Upper lobe of left lung (tissue), 6 donors: ENCODE measurements at regions not wholly inside any gene's neighbourhood (a gene's known extent, or its start where the extent isn't known, plus 50 kb on each side); places are given as distances from the start of the nearest gene placed in this dataset.

Source experiments
- ATAC-seq, 2 donors: fragments of 200-7000 bp; cut with Tn5 transposase; one replicate each; pipeline ENCODE4 v1.9.1; 2022; ENCODE audit warnings: mild to moderate bottlenecking in 2 of 2, moderate library complexity in 2 of 2; ENCODE audit not compliant: low FRiP score in 2 of 2
- DNase-seq, 2 donors: peaks; one replicate each; pipeline ENCODE4 v3.0.0-alpha.2; 2019 to 2020
- H3K27ac ChIP-seq, 4 donors: fragments of 200-600 bp; sonication (generic); one replicate each; pipeline ENCODE4 v1.5.1; 2016 to 2019
- H3K27me3 ChIP-seq, 4 donors: fragments of 200-600 bp; sonication (generic); one replicate each; pipeline ENCODE4 v1.5.1; 2017 to 2019
- H3K36me3 ChIP-seq, 4 donors: fragments of 200-600 bp; sonication (generic); one replicate each; pipeline ENCODE4 v1.5.1; 2016 to 2019
- H3K4me1 ChIP-seq, 4 donors: fragments of 200-600 bp; sonication (generic); one replicate each; pipeline ENCODE4 v1.5.1; 2018 to 2019
- H3K4me3 ChIP-seq, 4 donors: fragments of 200-600 bp; sonication (generic); one replicate each; pipeline ENCODE4 v1.5.1; 2017 to 2019; ENCODE audit warnings: mild to moderate bottlenecking in 2 of 4, moderate library complexity in 1 of 4
- H3K9me3 ChIP-seq, 4 donors: fragments of 200-600 bp; sonication (generic); one replicate each; pipeline ENCODE4 v1.5.1; 2018 to 2019
- EP300 ChIP-seq, 4 donors: sonication (generic); formaldehyde crosslinking; IDR thresholded peaks; one replicate each; pipeline ENCODE4 v1.5.1; 2017; ENCODE audit warnings: antibody characterized with exemption in 4 of 4, control low read depth in 2 of 4
- POLR2A ChIP-seq, 4 donors: fragments of 450-650 bp; IDR thresholded peaks; one replicate each; pipeline ENCODE4 v1.5.1; 2016 to 2017; ENCODE audit warnings: antibody characterized with exemption in 4 of 4, mild to moderate bottlenecking in 2 of 4
- POLR2AphosphoS5 ChIP-seq, 2 donors: sonication (generic); formaldehyde crosslinking; IDR thresholded peaks; one replicate each; pipeline ENCODE4 v1.5.1; 2017; ENCODE audit warnings: antibody characterized with exemption in 2 of 2
- WGBS, 2 donors: methylation state at CpG; one replicate each; pipeline ENCODE4 v1.1.5; 2017 to 2018; 5-methylcytosine and 5-hydroxymethylcytosine counted together
- TF ChIP-seq, protein P1 (sequence below), 6 experiments: fragments of 450-650 bp in 4 of 6; fragments of 200-600 bp in 2 of 6; sonication (generic) in 2 of 6; IDR thresholded peaks; one replicate each; pipeline ENCODE4 v1.5.1; 2016 to 2019; ENCODE audit warnings: antibody characterized with exemption in 6 of 6
- donor health status: DM: no; HTN: no; CAD: no; lungs with moderate emphysema.
- donor health status: DM: no; HTN: yes; CAD: no; lungs with severe emphysema.

DNA sequence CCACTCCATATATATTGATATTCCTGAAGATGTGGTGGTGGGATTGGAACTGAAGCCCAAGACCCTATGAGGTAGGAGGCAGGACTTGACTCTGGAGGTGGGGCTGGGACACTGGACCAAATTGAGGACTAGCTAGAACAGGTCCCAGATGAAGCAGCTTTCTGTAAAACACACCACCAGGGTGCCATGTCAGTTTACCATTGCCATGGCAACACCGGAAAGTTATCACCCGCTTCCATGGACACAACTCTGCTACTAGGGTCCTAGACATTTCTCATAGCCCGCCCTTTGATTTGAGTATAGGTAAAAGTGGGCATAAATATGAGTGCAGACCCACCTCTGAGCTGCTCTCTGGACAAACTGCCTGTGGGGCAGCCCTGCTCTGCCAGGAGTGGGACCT, 490.5 kb upstream of the PFKP start:
- H3K27me3 ChIP-seq: no peaks in the 10 kb centered on the region
- 73% methylated on average over 3 of the region's 3 CpGs; no CpG with 5 or more reads in 1 of the 2 donors for WGBS, 2 donors

DNA sequence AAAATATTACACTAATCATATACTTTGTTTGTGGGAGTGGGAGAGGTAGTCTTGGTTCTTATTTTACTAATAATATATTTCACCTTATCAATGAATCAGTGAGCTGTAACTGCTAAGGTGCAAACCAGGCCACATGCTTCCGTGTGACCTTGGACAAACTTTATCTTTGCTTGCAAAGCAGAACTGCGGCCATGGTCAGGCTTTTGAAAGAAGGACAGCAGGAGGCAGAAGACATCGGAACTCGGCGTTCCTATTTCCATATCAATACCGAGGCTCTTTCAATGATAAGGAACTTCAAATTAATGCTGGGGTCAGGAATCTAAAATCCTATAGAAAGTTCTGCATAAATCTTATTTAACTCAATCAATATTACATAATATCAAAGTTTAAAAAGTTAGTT, 491.9 kb upstream of the PFKP start:
- TF ChIP-seq POLR2A (IDR thresholded peaks at IDR 0.05) (no peak), POLR2AphosphoS5 (IDR thresholded peaks at IDR 0.05) (no peak), EP300 (IDR thresholded peaks at IDR 0.05) (no peak)
- TF ChIP-seq, protein P1, sequence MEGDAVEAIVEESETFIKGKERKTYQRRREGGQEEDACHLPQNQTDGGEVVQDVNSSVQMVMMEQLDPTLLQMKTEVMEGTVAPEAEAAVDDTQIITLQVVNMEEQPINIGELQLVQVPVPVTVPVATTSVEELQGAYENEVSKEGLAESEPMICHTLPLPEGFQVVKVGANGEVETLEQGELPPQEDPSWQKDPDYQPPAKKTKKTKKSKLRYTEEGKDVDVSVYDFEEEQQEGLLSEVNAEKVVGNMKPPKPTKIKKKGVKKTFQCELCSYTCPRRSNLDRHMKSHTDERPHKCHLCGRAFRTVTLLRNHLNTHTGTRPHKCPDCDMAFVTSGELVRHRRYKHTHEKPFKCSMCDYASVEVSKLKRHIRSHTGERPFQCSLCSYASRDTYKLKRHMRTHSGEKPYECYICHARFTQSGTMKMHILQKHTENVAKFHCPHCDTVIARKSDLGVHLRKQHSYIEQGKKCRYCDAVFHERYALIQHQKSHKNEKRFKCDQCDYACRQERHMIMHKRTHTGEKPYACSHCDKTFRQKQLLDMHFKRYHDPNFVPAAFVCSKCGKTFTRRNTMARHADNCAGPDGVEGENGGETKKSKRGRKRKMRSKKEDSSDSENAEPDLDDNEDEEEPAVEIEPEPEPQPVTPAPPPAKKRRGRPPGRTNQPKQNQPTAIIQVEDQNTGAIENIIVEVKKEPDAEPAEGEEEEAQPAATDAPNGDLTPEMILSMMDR (IDR thresholded peaks at IDR 0.05): no peak
- H3K36me3 ChIP-seq: no peaks in the 10 kb centered on the region
- H3K4me1 ChIP-seq: no peaks in the 10 kb centered on the region
- H3K27me3 ChIP-seq: no peaks in the 10 kb centered on the region
- no peaks in the 10 kb centered on the region for H3K9me3 ChIP-seq
- no peak overlapping the region for H3K4me3 ChIP-seq
- DNase-seq: no peak
- ATAC-seq: no peak
- H3K27ac ChIP-seq: no peak overlapping the region
- 69 to 79% methylated on average over 6 of the region's 6 CpGs for WGBS, 2 donors

More for the DNA sequence above, 490.5 kb upstream of the PFKP start:
- H3K4me3 ChIP-seq: no peak overlapping the region
- no peaks in the 10 kb centered on the region for H3K4me1 ChIP-seq
- ATAC-seq (no peak), DNase-seq (no peak)
- H3K36me3 ChIP-seq: no peaks in the 10 kb centered on the region
- no peak overlapping the region for H3K27ac ChIP-seq
- no peaks in the 10 kb centered on the region for H3K9me3 ChIP-seq
- TF ChIP-seq POLR2AphosphoS5 (IDR thresholded peaks at IDR 0.05) (no peak), EP300 (IDR thresholded peaks at IDR 0.05) (no peak), POLR2A (IDR thresholded peaks at IDR 0.05) (no peak)
- TF ChIP-seq, protein P1 (IDR thresholded peaks at IDR 0.05): no peak

DNA sequence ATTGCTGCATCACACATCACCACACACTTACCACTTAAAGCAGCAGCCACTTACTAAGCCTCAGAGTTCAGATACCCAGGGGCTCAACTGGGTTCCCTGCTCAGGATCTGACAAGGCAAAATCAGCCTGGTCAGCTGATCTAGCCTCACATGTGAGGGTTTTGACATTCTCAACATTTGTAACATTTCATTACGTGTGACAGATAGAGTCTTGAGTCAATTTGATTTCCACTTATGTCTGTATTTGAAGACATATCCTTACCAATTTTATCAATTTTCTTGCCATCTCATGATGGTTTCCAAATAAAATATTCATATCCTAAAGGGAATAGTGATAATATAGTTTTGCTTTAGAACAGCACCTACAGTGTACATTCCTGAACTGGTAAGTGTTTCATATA, 494.7 kb upstream of the PFKP start:
- Histone ChIP-seq H3K27me3 (no peaks in the 10 kb centered on the region), H3K27ac (no peak overlapping the region), H3K4me1 (no peaks in the 10 kb centered on the region), H3K4me3 (no peak overlapping the region), H3K36me3 (no peaks in the 10 kb centered on the region), H3K9me3 (no peaks in the 10 kb centered on the region)
- TF ChIP-seq, protein P1 (IDR thresholded peaks at IDR 0.05): no peak
- no peak for TF ChIP-seq POLR2A (IDR thresholded peaks at IDR 0.05)
- TF ChIP-seq POLR2AphosphoS5 (IDR thresholded peaks at IDR 0.05): no peak
- no peak for TF ChIP-seq EP300 (IDR thresholded peaks at IDR 0.05)
- ATAC-seq (no peak), DNase-seq (no peak)
- WGBS, 2 donors: 70 to 75% methylated on average over 1 of the region's 1 CpG

DNA sequence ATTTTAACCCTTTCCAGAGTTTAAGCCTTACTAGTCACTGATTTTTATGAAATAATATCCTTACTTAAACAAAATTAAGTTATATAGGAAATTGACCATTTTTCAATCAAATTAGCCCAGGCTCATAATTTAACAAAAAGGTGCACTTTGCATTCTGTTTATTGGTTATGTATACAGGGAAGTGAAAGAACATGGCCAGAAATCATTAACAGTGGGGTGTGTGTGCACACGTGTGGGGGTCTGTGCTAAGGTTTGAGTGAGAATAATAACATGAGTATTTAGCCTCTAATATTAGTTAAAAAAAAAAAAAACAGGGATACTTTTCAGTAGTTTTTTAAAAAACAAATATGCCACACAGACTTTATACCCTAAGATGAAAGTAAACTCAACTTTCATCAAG, 510.5 kb upstream of the PFKP start:
- DNase-seq: no peak
- Histone ChIP-seq H3K4me3 (no peak overlapping the region), H3K27ac (no peak overlapping the region), H3K4me1 (no peaks in the 10 kb centered on the region), H3K36me3 (no peaks in the 10 kb centered on the region), H3K27me3 (no peaks in the 10 kb centered on the region), H3K9me3 (no peaks in the 10 kb centered on the region)
- no peak for ATAC-seq
- TF ChIP-seq EP300 (IDR thresholded peaks at IDR 0.05) (no peak), POLR2AphosphoS5 (IDR thresholded peaks at IDR 0.05) (no peak), POLR2A (IDR thresholded peaks at IDR 0.05) (no peak)
- TF ChIP-seq, protein P1 (IDR thresholded peaks at IDR 0.05): no peak
- WGBS, 2 donors: 77 to 88% methylated on average over 1 of the region's 1 CpG

DNA sequence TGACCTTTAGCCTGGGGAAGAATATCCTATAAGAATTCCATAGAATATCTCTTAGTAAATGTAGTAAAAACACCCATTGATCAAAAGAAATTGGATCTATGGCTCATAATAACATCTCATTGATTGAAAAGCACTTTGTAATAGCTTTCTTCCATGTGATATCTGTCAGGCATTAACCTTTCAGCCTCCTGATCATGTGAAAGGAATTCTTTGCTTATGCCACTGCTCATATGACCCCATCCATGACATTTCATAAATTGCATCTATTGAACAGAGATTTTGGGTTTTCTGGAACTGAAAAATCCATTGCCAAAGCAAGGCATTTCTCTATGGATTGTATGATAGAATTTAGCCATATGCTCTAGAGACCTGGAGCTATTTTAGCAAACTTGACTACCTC, 519.3 kb upstream of the PFKP start:
- no peaks in the 10 kb centered on the region for H3K4me1 ChIP-seq
- no peak overlapping the region for H3K4me3 ChIP-seq
- no peaks in the 10 kb centered on the region for H3K27me3 ChIP-seq
- no peak overlapping the region for H3K27ac ChIP-seq
- no peak for TF ChIP-seq EP300 (IDR thresholded peaks at IDR 0.05)
- TF ChIP-seq POLR2A (IDR thresholded peaks at IDR 0.05): no peak
- TF ChIP-seq POLR2AphosphoS5 (IDR thresholded peaks at IDR 0.05): no peak
- TF ChIP-seq, protein P1 (IDR thresholded peaks at IDR 0.05): no peak
- no peaks in the 10 kb centered on the region for H3K9me3 ChIP-seq
- no peak for DNase-seq
- H3K36me3 ChIP-seq: no peaks in the 10 kb centered on the region
- no peak for ATAC-seq
